ENCODE measurements at regions not wholly inside any gene's neighbourhood (a gene's known extent, or its start where the extent isn't known, plus 50 kb on each side); places are given as distances from the start of the nearest gene placed in this dataset.
"Not testable (repeated sequence)": the region's sequence is repeated elsewhere in the genome, so short reads cannot be mapped to it uniquely, and the experiment has no call there.

DNA sequence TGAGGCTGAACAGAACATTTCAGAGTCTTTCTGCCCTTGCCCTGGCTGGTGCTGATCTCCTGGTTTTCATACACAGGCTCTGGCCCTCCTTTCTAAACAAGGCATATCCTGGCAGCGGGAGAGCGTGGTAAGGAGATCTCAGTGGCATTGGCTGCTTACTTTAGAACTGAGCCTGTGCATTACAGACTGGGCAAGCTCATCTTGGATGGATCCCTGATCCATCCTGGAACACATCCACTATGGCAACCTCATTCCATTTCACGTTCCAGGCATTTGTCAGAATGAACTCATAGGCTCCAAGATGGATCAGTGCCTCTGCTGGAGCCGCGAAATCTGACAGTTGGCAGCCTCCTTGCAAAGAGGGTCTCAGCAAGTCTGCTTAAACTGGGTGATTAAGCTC lies 224.5 kb upstream of the PELI2 start:
- no peak for DNase-seq (ENCODE audit: low read depth in 2 of 2)

DNA sequence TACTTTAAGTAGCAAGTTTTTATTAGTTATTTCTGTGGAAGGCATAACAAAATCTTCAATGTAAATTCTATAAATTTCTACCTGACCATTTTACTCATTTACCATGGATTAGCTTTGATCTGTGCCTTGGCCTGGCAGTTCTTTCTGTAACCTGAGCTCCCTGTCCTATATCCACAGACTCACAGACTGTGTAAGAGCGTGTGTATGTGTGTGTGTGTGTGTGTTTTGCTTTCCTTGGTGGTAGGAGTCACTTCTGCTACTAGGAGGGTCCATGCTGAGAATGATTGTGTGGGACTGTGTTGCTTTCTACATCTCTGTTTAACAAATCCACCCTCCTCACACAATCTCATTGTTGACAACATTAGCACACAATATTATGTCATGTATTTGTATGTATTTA lies 221.2 kb upstream of the PELI2 start:
- no peak for DNase-seq (ENCODE audit: low read depth in 2 of 2)

DNA sequence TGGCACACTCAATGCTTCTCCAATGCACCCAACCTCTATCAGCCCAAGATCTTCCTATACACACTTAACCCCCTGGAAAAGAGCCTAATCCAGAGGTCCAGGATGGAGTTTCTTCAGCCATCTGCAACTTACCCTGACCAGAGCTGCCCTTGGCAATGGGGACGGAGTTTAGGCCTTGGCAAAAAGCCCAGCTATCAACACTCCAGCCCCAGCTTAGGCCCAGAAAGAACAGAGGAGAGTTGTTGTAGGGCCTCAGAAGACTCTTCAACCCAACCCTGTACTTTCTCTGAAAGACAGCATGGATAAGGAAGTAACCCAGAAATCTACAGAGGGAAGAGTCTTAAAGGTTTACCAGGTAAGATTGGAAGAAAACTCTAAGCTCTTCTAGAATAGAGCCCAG lies 219.3 kb upstream of the PELI2 start:
- no peak for DNase-seq (ENCODE audit: low read depth in 2 of 2)

DNA sequence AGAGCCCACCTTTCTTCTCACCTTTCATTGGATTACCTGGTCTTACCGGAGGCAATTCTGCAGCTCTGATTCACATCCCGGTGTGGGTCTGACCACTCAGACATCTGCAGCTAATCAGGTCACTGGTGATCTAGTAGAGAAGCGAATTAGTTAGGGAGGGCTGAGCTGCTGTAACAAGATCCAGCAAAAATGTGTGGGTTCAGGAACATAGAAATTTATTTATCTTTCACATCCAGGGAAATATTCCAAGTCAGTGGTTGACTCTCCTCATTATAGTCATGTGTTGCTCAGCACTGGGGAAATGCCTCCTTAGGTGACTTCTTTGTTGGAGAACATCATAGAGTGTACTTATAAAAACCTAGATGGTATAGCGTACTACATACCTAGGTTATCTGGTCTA lies 218.7 kb upstream of the PELI2 start:
- no peak for DNase-seq (ENCODE audit: low read depth in 2 of 2)

DNA sequence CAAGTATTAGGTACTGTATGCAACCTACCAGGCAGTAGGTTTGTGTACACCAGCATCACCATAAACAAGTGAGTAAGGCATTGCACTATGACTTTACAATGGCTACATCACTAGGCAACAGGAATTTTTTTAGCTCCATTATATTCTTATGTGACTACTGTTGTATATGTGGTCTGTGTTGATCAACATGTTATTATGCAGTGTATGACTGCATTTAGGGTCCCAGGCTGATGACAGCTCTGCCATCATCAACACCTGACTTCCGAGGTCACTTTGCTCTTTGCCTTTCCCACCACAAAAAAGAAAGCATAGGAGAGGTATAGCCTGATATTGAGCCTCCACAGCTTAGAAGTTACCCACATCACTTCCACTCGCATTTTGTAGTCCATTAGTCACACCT lies 217.5 kb upstream of the PELI2 start:
- no peak for DNase-seq (ENCODE audit: low read depth in 2 of 2)

DNA sequence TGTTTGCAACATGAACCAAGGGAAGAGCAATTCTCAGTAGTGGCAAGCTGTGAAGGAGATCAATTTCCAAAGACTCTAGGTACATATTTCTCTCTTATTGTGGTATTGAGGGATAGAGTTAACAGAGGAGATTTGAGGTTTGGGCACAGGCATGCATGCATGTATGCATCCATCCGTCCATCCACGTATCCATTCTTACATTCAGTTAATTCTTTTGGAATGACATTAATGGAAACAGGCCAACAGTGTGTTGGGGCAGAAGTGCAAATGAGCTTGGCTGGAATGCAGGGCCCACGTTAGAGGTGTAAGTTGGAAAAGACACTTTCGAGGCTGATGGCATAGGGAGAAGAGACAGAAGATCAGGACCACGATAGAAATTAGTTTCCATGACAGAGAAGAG lies 216.9 kb upstream of the PELI2 start:
- DNase-seq (ENCODE audit: low read depth in 2 of 2) = no peak

DNA sequence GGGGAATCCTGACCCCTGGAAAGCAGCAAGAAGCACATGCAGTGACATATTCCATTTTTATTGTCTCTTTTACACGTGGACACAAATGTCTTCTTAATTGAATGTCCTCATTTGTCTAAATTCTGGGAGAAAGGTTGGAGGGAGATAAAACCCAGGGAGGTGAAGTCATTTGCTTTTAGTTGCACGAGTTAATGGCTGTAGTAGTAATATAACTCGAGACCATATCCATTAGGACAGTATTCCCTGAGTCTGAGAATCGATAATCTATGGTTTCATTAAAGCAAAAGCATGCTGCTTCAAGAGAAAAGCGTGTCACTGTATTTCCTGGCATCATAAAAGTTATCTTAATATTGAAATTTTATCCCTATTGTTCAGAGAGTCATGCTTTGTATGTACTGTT lies 216.0 kb upstream of the PELI2 start:
- DNase-seq (ENCODE audit: low read depth in 2 of 2) = no peak

DNA sequence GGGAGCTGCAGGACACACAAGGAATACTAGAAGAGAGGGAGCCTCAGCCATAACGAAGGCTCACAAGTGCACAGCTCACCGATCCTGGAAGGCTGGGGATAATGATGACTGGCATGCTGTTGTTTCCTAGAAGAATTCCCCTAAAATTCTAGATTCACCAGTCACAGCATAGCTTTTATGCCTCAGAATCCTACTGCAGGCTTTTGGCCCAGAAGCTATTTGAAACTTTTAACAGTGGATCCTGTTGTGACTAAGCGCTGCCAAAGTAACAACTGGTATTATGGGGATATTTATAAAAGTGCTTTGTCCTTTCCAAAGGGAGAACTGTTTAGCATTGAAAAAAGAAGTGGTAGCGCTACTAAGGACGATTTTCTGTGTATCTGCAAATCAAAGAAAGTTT lies 214.1 kb upstream of the PELI2 start:
- DNase-seq (ENCODE audit: low read depth in 2 of 2) = no peak

DNA sequence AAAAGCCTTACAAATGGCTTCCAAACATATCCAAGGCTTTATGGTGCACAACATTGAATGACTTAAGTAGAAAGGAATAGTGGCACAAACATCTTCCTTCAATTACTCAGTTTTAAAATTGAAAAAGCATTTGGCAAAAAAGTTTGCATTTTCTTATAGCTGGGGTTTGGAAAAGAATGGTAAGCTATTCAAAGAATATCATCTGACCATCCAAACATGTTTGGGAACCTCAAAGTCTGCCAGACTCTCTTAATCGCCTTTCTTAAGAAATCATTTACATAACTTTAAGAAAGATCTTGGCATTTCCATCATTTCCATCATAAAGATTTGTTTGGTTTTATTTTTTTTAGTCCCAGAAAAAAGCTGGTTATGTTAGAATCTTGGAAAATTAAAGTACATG lies 210.1 kb upstream of the PELI2 start:
- DNase-seq (ENCODE audit: low read depth in 2 of 2) = no peak

DNA sequence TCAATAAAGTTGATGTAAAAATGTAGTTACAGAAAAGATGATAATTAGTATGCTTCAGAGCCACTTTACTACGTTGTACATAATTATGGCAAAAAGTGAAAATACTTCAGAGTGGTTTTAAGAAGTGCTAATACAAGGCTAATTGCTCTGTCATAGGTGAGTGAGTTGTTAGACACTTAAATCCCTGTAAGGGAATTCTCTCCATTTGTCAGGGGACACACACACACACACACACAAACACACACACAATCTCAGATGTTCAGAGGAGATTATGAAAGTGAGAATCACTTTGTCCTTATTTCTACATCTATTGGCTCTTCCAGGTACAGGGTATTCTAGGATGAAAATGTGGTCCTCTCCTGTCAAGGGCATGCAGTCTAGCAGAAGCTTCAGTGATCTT lies 208.3 kb upstream of the PELI2 start:
- no peak for DNase-seq (ENCODE audit: low read depth in 2 of 2)

DNA sequence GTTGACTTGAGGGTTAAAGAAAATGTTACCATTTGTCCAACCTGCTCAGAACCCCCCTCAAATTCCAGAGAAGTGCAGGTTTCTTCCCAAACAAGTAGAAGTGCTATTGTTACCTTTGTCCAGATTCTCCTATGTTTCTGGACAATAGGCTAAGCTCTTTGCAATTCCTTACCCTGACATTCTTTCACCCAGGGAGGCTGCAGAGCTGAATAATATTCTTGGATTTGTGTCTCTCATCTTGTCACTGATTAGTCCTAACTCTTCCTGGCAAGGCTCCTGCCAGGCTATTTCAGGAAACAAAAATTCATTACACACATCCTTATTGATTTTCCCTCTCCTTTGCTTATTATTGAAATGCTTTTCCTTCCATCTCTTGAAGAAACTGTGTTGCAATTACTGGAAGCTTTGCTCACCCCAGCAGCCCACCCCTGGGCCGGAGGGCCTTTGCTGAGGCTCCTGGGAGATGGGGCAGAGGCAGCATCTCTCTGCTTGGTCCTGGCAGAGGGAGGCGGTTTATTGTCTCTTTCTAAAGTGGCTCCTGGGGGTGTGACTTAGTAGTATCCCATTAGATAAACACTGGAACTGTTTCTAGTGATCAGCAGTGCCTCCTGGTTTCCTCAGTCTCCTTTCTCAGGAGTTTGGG lies 207.5 kb upstream of the PELI2 start:
- no peak for DNase-seq (ENCODE audit: low read depth in 2 of 2)

DNA sequence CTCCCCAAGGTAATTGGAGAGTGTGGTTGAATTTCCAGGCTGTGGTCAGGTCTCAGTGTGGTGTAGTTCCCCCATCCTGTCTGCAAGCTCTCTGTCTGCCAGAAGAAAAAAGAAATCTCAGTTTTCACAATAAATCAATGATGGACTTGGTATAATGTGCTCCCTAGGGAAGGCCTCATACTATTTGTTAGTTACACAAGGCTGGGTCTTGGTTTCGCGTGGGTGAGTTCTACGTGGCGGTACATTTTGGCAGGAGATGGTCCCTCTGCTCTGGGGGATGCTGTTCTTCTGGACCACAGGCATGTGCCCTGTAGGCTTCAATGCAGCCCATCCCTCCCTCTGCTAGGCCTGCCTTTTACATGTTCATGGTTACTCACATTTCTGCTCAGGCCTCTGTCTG lies 206.4 kb upstream of the PELI2 start:
- DNase-seq (ENCODE audit: low read depth in 2 of 2) = no peak

DNA sequence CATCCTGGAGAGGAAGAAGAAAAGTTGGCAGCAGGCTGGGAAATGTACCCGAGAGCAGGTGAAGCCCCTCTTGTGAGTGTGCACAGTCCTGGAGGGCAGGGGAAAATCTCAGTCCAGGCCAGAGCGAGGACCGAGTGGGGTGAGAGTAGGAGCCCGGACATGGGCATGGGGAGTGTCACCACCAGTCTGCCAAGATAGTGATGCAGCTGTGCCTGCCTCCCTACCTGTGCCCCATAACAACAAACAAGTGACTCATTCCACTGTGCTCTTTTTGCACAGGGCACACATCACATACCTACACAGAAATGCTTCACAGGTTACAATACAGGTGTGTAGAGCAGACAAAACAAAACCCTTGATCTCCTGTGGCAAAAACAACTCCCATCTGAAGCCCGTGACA lies 205.9 kb upstream of the PELI2 start:
- no peak for DNase-seq (ENCODE audit: low read depth in 2 of 2)

DNA sequence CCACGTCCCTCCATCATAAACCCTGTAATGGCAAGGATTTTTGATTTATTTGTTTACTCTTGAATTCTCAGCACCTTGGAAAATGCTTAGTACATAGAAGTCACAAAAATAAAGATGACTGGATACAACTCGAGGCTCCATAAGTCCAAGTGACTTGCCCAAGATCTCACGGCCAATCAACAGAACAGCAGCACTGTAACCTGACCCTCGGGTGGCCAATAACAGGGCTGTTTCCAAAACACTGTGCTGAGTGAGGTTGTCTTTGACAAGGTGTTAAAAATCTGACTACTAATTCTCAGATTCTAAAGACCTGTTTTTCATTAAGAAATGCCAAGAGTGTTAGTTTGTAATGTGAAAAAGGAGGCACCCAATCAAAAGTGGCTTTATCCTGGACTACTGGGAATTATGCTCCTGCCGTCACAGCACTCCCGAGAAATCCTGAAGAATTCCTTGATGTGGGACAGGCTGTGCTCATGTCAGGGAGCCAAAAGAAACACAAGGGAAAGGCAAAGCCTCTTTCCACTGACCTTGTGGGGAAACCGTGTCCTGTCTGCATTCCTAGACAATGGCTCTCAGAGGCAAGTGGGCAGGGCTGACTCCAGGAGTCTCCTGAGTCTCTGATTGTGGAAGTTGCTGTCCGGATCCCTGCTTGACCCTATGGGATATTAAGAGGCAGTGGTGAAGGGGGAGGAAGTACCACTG lies 204.7 kb upstream of the PELI2 start:
- DNase-seq (ENCODE audit: low read depth in 2 of 2) = no peak

DNA sequence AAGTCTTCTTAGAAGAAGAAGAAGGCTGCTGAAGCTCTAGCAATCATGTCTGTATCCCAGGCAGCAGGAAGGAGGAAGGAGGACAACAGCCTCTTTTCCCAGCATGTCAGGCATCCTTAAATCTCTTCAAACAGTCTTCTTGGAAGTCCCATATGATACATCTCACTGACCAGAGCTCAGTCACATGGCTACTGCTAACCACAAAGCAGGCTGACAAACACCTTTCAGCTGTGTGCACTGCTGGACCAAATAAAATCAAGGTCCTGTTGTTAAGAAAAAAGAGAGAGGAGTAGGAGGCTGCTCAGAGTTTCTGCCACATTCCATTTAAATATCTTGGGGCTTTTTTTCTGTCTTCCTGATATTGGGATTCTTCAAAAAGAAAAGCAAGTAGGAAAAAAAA lies 203.4 kb upstream of the PELI2 start:
- no peak for DNase-seq (ENCODE audit: low read depth in 2 of 2)

DNA sequence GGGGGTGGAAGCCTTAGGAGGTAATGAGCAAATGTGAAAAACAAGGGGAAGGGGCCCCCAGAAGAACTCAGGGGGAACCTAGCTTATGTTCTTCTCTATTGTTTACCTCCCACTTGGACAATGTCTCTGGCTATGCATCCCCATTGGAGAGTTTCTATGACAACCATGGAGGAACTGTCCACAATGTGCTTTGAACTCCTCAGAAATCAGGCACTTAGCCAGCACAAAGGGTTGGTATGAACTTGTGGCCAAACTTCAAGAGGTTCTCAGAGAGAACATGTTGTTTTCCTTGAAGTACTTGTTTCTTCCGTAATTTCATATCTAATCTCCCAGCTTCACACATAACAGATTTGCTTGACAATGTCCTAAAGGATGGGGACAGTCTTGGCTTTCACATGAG lies 202.8 kb upstream of the PELI2 start:
- DNase-seq (ENCODE audit: low read depth in 2 of 2) = no peak

DNA sequence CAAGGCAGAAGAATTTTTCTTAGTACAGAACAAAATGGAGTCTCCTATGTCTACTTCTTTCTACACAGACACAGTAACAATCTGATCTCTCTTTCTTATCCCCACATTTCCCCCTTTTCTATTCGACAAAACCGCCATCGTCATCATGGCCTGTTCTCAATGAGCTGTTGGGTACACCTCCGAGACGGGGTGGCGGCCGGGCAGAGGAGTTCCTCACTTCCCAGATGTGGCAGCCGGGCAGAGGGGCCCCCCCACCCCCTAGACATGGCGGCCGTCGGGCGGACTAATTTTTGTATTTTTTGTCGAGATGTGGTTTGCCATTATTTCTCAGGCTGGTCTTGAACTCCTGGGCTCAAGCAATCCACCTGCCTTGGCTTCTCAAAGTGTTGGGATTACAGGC lies 198.4 kb upstream of the PELI2 start:
- DNase-seq (ENCODE audit: low read depth in 2 of 2) = not testable (repeated sequence)

DNA sequence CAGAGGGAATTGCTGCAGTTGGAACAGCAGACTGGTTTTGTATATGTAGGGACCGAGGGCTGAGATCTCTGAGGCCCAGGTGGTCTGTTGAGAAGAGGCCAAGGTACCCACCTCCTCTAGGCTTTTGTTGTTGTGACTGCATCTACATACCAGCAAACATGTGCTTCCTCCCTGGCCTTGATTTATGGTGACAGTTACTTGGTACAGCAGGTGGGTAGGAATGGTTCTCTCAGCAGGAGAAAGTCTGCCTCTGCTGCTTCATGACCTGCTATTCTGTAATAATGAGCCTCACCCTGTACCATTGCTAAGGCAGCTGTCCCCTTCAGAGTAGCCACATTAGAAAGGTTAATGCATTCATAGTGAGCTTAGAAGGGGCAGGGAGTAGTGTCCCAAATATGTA lies 196.7 kb upstream of the PELI2 start:
- no peak for DNase-seq (ENCODE audit: low read depth in 2 of 2)

DNA sequence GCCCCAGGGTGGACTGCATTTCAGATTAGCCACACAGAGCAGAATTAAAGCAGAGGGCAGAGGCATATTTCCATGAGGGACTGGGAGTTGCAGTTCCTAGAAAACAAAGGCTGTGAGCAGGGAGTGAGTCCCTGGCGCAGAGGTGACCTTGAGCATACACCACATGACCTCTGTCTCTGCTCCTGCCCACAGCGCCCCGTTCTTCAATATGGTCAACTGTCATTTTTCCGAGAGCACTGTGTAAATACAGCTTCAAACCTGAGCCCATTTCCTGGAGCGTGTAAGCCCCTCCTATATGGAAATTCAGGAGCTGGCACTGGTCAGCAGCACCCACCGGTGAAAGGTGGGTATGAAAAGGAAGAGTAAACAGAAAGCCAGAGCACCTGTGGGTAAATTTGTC lies 192.2 kb upstream of the PELI2 start:
- DNase-seq (ENCODE audit: low read depth in 2 of 2) = no peak

DNA sequence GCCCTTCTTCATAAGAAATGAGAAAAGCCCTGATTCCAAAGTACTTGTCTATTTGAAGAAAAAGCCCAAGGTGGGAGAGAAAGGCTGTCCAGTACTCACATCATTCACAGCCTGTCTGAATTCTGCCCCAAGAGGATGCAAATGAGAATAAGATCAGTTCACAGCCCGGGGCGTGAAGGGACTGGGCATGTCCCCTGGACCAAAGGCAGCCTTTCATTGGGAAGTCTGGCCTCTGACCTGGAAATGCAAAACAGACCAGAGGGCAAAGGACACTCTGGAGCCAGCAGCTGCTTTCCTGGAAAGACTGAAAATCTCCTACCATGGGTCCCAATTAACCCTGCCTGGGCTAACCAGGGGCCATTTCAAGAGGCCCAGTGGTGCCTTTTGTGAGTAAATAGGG lies 191.2 kb upstream of the PELI2 start:
- no peak for DNase-seq (ENCODE audit: low read depth in 2 of 2)

DNA sequence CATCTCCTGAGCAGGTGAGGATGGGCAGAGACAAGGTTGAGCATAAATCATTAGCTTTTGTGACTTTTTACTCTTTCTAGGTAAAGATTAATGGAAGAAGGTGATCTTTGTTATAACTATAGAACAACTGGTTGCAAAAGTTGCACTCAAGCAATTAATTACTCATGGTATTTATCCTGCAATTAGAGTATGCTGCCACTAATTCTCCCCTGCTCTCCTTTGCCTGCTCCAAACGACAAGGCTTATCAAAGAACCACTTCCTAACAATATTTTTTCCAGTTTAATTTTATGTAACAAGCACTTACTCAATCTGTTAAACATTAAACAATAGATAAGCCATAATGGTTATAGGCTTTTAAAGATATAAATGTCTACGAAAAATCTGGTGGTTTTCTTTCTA lies 189.9 kb upstream of the PELI2 start:
- DNase-seq (ENCODE audit: low read depth in 2 of 2) = no peak

DNA sequence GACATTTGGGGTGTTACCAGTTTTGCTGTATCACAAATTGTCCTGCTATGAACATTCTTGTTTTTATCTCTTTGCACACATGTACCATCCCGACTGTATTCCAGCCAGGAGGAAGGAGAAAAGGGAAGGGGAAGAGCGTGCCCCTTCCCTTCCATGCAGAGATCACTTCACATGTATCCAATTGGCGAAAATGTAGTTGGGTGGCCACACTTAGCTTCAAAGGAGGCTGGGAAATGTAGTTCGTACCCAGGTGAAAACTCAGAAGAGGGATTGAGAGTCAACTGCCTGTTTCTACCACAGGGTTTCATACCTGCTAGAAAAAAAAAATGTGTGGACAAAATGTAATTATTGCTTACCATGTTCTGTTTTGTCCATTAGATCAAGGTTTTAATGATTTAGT lies 189.1 kb upstream of the PELI2 start:
- DNase-seq (ENCODE audit: low read depth in 2 of 2) = no peak

DNA sequence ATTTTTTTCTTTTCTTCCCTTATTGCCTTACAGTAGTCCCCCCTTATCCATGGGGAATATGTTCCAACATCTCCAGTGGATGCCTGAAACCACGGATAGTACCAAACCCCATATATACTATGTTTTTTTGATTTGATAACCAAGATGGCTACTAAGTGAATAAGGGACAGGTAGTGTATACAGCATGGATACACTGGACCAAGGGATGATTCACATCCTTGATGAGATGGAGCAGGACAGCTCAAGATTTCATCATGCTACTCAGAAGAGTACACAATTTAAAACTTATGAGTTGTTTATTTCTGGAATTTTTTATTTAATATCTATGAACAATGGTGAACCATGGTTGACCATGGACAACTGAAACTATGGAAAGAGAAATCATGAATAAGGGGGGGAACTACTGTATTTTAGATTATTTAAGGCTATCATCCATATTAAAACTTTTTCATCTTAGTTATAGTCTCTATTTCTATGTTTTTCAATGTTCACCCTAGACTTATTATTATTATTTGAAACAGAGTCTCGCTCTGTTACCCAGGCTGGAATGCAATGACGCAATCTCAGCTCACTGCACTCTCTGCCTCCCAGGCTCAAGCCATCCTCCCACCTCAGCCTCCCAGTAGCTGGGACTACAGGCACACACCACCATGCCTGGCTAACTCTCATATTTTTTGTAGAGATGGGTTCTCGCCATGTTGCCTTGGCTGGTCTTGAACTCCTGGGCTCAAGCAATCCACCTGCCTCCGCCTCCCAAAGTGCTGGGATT lies 188.0 kb upstream of the PELI2 start:
- no peak for DNase-seq (ENCODE audit: low read depth in 2 of 2)
